Kidney epithelial cell (primary cell): ENCODE measurements at regions not wholly inside any gene's neighbourhood (a gene's known extent, or its start where the extent isn't known, plus 50 kb on each side); places are given as distances from the start of the nearest gene placed in this dataset.

ENCODE experiments used
- DNase-seq: peaks from one replicate; pipeline ENCODE4 v3.0.0-alpha.2; 2010; ENCODE audit warnings: low read depth
- H3K27me3 ChIP-seq: 2 replicates; pipeline ENCODE4 v1.6.0; 2011; ENCODE audit warnings: low read length; ENCODE audit not compliant: control insufficient read depth, insufficient read depth
- H3K36me3 ChIP-seq: 2 replicates; pipeline ENCODE4 v1.5.1; 2011; ENCODE audit warnings: low read length; ENCODE audit not compliant: control insufficient read depth, insufficient read depth
- H3K4me3 ChIP-seq: 2 replicates; pipeline ENCODE4 v1.5.1; 2011; ENCODE audit warnings: low read depth, mild to moderate bottlenecking, control low read depth, low read length
- TF ChIP-seq, protein P1 (sequence below): IDR thresholded peaks from 2 replicates; pipeline ENCODE4 v1.5.1; 2011; ENCODE audit warnings: mild to moderate bottlenecking, moderate library complexity, low read length, control low read depth, inconsistent platforms; ENCODE audit not compliant: insufficient read depth, poor library complexity, severe bottlenecking

DNA sequence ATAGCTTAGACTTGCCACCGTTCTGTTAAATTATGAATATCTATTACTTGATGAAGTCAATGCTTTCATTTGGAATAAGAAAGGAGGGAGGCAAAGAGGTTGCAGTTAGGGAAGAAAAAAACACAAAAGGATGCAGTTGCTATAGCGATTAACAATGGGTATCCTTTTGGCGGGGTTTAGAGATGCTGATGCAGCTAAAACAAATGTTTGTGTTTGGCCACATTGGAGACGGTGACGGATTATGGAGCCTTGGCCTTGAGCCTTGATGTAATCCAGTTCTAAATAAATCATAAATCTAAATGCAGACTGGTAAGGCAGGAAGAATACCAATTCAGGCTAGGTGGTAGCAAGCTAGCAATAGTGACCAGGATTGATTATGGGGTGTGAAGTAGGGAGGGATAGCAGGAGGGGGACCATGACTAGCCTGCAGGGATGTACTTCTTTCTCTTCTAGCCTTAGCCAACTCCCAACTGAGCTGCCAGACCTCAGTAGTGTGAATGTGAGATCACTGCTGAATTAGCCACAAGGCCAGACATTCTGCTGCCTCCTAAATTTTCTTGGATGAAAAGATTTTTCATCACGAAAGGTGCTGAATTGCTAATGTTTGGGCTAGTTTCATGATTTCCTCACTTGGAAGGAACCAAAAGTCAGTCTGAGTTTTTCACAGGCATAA, 160.3 kb downstream of the TLR4 start:
- TF ChIP-seq, protein P1, sequence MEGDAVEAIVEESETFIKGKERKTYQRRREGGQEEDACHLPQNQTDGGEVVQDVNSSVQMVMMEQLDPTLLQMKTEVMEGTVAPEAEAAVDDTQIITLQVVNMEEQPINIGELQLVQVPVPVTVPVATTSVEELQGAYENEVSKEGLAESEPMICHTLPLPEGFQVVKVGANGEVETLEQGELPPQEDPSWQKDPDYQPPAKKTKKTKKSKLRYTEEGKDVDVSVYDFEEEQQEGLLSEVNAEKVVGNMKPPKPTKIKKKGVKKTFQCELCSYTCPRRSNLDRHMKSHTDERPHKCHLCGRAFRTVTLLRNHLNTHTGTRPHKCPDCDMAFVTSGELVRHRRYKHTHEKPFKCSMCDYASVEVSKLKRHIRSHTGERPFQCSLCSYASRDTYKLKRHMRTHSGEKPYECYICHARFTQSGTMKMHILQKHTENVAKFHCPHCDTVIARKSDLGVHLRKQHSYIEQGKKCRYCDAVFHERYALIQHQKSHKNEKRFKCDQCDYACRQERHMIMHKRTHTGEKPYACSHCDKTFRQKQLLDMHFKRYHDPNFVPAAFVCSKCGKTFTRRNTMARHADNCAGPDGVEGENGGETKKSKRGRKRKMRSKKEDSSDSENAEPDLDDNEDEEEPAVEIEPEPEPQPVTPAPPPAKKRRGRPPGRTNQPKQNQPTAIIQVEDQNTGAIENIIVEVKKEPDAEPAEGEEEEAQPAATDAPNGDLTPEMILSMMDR: no peak
- Histone ChIP-seq H3K4me3 (no peak overlapping the region), H3K36me3 (no peaks in the 10 kb centered on the region), H3K27me3 (no peaks in the 10 kb centered on the region)
- no peak for DNase-seq

DNA sequence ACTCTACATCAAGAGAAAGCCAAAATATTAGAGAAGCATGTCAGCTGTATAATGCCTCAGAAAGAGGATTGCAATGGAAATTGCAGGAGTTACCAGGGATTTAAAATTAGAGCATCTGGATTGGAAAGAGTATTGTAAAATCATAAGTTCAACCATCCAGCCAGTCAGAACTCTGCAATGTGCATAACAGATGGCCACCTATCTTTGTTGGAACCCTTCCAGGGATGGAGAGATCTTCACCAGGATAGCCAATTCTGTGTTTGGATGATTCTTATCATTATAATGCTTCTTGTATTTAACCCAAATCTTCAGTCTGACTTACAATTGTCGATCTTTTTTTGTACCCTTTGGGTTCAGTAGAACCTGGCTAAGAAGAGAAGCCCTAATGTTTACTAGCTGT, 164.4 kb downstream of the TLR4 start:
- no peaks in the 10 kb centered on the region for H3K27me3 ChIP-seq
- no peak for DNase-seq
- no peaks in the 10 kb centered on the region for H3K36me3 ChIP-seq
- H3K4me3 ChIP-seq: no peak overlapping the region
- TF ChIP-seq, protein P1: no peak

DNA sequence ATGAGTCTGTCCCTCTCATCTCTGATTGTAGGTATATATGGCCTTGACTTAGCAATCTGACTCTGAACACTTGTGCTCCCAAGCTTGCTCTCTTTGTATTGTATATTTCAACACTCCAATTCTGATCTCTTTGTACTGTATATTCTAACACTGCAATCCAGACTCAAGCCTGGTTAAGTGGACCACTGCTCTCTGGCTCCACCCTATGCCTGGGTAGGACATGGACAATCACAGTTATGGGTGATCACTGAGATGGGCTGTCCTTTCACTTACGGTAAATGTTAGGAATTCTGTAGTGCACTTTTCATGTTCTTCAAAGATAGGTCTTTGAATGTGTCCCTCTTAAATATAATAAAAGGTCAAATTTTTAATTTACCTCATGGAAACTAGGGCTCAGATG, 165.1 kb downstream of the TLR4 start:
- H3K27me3 ChIP-seq: no peaks in the 10 kb centered on the region
- no peak for DNase-seq
- H3K36me3 ChIP-seq: no peaks in the 10 kb centered on the region
- TF ChIP-seq, protein P1: no peak
- H3K4me3 ChIP-seq: no peak overlapping the region

DNA sequence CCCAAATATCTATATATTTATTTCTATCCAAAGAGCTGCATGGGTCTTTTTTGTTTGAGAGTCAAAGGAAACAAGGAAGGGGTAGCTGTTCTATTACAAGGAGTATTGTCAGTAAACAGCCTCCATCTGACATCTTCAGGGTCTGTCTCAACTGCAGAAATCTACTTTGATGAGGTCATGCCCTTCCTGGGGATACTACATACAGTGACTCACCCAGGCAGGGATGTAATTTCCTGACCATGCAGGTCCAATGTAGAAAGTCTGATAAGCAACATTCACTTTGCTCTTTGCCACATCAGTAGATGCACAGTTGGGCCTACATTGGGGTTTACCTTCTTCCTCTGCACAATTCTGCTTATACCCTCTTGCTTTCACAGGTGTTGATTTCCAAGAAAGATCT, 165.5 kb downstream of the TLR4 start:
- TF ChIP-seq, protein P1: no peak
- Histone ChIP-seq H3K36me3 (no peaks in the 10 kb centered on the region), H3K27me3 (no peaks in the 10 kb centered on the region), H3K4me3 (no peak overlapping the region)
- no peak for DNase-seq

DNA sequence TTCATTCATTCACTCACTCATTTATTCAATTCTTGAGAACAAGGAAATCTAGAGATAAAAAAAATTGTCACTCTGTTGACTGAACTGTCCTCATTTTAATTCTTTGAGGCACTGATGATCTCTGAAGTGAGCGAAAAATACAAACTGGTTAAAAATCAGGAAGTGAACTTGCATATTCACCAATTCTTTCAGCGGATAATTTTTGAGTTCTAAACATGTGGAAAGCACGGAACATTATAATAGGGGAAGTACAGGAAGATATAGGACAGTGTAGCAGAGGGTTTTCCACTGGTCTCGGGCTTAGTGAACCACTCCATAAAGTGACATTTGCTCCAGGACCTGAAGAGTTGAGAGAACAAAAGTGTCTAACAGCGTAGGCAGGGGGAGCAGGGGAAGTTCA, 169.5 kb downstream of the TLR4 start:
- TF ChIP-seq, protein P1: no peak
- Histone ChIP-seq H3K4me3 (no peak overlapping the region), H3K36me3 (no peaks in the 10 kb centered on the region), H3K27me3 (no peaks in the 10 kb centered on the region)
- no peak for DNase-seq

DNA sequence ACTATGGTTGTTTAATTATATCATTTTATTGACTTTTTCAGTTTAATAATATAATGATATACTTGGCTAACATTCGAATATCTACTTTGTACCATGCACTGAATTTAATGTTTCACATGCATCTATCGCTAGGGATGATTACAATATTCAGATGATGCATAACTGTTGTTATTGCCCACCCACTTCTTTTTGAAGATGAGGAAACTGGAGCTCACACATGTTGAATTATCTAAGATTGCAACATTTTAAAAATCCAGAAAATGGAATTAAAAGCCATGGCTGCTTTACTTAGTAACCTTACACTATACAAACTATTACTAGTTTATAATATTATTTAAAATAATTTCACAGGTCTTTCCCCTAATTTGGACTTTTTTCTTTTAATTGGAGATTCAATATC, 171.7 kb downstream of the TLR4 start:
- Histone ChIP-seq H3K27me3 (no peaks in the 10 kb centered on the region), H3K36me3 (no peaks in the 10 kb centered on the region)
- no peak for DNase-seq

More for the DNA sequence above, 171.7 kb downstream of the TLR4 start:
- TF ChIP-seq, protein P1: no peak
- no peak overlapping the region for H3K4me3 ChIP-seq
